ENCODE measurements at regions not wholly inside any gene's neighbourhood (a gene's known extent, or its start where the extent isn't known, plus 50 kb on each side); places are given as distances from the start of the nearest gene placed in this dataset.

DNA sequence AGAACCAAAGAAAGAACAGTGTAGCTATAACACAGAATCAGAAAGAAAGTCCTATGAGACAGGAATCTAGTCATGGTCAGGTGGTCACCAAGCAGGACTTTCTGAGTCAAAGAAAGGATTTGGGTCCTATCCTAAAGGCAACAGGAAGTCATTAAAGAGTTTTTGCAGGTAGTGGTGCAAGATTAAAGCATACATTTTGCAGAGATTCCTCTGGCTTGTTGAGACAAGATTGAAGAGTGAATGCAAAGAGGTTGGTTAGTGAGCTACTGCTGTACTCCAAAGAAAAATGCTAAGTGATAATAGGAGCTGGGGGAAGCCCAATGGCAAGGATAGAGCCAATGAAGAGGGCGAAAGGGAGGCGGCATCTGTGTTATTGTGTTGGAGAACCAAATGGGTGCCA lies 300.5 kb upstream of the KIF2A start:
- 95 to 98% methylated on average over 2 of the region's 2 CpGs for WGBS, 2 donors

GRCh38 chr5:62007457-62007856 lies 298.5 kb upstream of the KIF2A start:
- Histone ChIP-seq H3K27ac (no peak overlapping the region), H3K4me3 (no peak overlapping the region), H3K4me1 (no peaks in the 10 kb centered on the region), H3K27me3 (no peaks in the 10 kb centered on the region), H3K36me3 (no peaks in the 10 kb centered on the region), H3K9me3 (no peaks in the 10 kb centered on the region)
- 77 to 82% methylated on average over 3 of the region's 3 CpGs for WGBS, 2 donors
- no peak for DNase-seq
- no peak for TF ChIP-seq EP300 (IDR thresholded peaks at IDR 0.05)
- no peak for TF ChIP-seq POLR2AphosphoS5 (IDR thresholded peaks at IDR 0.05)
- no peak for TF ChIP-seq POLR2A (IDR thresholded peaks at IDR 0.05)
- TF ChIP-seq CTCF (IDR thresholded peaks at IDR 0.05): no peak
- intact Hi-C loops (cut with DNase I): no loop called here

More for the DNA sequence above, 300.5 kb upstream of the KIF2A start:
- Histone ChIP-seq H3K4me3 (no peak overlapping the region), H3K27me3 (no peaks in the 10 kb centered on the region), H3K9me3 (no peaks in the 10 kb centered on the region), H3K27ac (no peak overlapping the region), H3K4me1 (no peaks in the 10 kb centered on the region), H3K36me3 (no peaks in the 10 kb centered on the region)
- DNase-seq: no peak
- TF ChIP-seq POLR2A (IDR thresholded peaks at IDR 0.05): no peak
- TF ChIP-seq POLR2AphosphoS5 (IDR thresholded peaks at IDR 0.05): no peak
- no peak for TF ChIP-seq EP300 (IDR thresholded peaks at IDR 0.05)
- no peak for TF ChIP-seq CTCF (IDR thresholded peaks at IDR 0.05)
- intact Hi-C loops (cut with DNase I): no loop called here

GRCh38 chr5:62011089-62011664 lies 294.8 kb upstream of the KIF2A start:
- Histone ChIP-seq H3K36me3 (no peaks in the 10 kb centered on the region), H3K27ac (no peak overlapping the region), H3K27me3 (no peaks in the 10 kb centered on the region), H3K4me3 (no peak overlapping the region), H3K4me1 (no peaks in the 10 kb centered on the region), H3K9me3 (no peaks in the 10 kb centered on the region)
- TF ChIP-seq POLR2A (IDR thresholded peaks at IDR 0.05) (no peak), POLR2AphosphoS5 (IDR thresholded peaks at IDR 0.05) (no peak), EP300 (IDR thresholded peaks at IDR 0.05) (no peak), CTCF (IDR thresholded peaks at IDR 0.05) (no peak)
- no peak for DNase-seq
- 76 to 86% methylated on average over 5 of the region's 5 CpGs for WGBS, 2 donors
- intact Hi-C loops (cut with DNase I): no loop called here

DNA sequence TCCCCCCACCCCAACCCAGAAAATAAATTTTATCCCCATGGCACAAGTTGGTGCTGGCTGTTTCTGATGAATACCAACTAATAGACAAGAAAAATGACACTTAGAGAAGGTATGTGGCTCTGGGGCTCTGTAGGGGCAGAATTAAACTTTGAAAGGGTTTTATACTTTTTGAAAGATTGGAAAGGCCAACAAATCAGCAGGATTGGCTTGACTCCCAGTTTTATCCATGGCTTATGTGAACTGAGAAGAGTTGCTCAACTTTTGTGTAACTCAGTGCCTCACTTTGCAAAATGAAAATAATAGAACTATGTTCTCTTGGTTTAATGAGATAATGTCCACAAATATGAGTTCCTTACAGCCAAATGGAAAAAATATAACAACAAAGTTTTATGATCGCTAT lies 288.9 kb upstream of the KIF2A start:
- no peaks in the 10 kb centered on the region for H3K36me3 ChIP-seq
- H3K4me1 ChIP-seq: no peaks in the 10 kb centered on the region
- no peak overlapping the region for H3K27ac ChIP-seq
- TF ChIP-seq POLR2AphosphoS5 (IDR thresholded peaks at IDR 0.05) (no peak), EP300 (IDR thresholded peaks at IDR 0.05) (no peak), POLR2A (IDR thresholded peaks at IDR 0.05) (no peak), CTCF (IDR thresholded peaks at IDR 0.05) (no peak)
- H3K9me3 ChIP-seq: no peaks in the 10 kb centered on the region
- no peak for DNase-seq
- no peaks in the 10 kb centered on the region for H3K27me3 ChIP-seq
- intact Hi-C loops (cut with DNase I): no loop called here
- 89 to 92% methylated on average over 1 of the region's 1 CpG for WGBS, 2 donors
- no peak overlapping the region for H3K4me3 ChIP-seq

DNA sequence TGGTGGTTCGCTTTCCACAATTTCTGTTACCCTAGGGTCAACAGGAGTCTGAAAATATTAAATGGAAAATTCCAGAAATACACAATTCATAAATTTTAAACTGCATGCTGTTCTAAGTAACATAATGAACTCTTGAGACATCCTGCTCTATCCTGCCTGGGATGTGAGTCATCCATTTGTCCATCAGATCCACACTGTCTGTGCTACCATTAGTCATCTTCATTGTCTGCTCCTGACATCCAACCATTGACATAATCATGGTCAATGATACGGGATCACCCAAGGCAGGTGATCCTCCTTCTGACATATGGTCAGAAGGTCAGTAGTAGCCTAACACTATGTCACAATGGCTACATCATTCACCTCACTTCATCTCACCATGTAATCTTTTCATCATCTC lies 276.7 kb upstream of the KIF2A start:
- Histone ChIP-seq H3K27ac (no peak overlapping the region), H3K27me3 (no peaks in the 10 kb centered on the region), H3K4me3 (no peak overlapping the region), H3K9me3 (no peaks in the 10 kb centered on the region), H3K36me3 (no peaks in the 10 kb centered on the region), H3K4me1 (no peaks in the 10 kb centered on the region)
- DNase-seq: no peak
- TF ChIP-seq EP300 (IDR thresholded peaks at IDR 0.05) (no peak), POLR2AphosphoS5 (IDR thresholded peaks at IDR 0.05) (no peak), CTCF (IDR thresholded peaks at IDR 0.05) (no peak), POLR2A (IDR thresholded peaks at IDR 0.05) (no peak)
- intact Hi-C loops (cut with DNase I): no loop called here
- 87 to 91% methylated on average over 2 of the region's 2 CpGs for WGBS, 2 donors

Data from sigmoid colon (tissue), 6 donors.